ENCODE measurements at regions not wholly inside any gene's neighbourhood (a gene's known extent, or its start where the extent isn't known, plus 50 kb on each side); places are given as distances from the start of the nearest gene placed in this dataset.

DNA sequence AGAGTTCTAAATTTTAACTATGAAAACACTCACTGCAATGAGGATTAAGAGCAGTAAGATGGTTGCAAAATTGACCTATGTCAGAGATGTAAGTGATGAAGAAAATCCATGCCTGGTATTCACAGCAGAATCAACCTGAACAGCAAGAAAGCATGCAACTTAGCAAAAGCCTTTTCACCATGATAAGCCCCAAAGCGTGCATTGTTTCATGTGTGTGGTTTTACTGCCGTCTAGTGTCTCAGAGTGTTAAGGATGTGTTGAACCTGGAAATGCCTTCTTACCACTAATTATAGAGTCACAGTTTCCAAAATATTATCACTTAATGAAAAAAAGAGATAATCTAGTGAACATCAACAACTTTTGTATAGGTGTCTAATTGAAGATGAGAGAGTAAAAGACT, 415.2 kb upstream of the TRPC7 start:
- Histone ChIP-seq H3K27me3 (no peaks in the 10 kb centered on the region), H3K27ac (no peak overlapping the region), H3K36me3 (no peaks in the 10 kb centered on the region), H3K4me3 (no peak overlapping the region), H3K9me3 (peaks cover 0 to 6% (median under 1%) of the 10 kb centered on the region in 4 donors), H3K4me1 (no peaks in the 10 kb centered on the region)
- WGBS, 2 donors, result 42 to 52% methylated on average over 2 of the region's 2 CpGs
- TF ChIP-seq POLR2A (IDR thresholded peaks at IDR 0.05) (no peak), EP300 (IDR thresholded peaks at IDR 0.05) (no peak)
- TF ChIP-seq, protein P1, sequence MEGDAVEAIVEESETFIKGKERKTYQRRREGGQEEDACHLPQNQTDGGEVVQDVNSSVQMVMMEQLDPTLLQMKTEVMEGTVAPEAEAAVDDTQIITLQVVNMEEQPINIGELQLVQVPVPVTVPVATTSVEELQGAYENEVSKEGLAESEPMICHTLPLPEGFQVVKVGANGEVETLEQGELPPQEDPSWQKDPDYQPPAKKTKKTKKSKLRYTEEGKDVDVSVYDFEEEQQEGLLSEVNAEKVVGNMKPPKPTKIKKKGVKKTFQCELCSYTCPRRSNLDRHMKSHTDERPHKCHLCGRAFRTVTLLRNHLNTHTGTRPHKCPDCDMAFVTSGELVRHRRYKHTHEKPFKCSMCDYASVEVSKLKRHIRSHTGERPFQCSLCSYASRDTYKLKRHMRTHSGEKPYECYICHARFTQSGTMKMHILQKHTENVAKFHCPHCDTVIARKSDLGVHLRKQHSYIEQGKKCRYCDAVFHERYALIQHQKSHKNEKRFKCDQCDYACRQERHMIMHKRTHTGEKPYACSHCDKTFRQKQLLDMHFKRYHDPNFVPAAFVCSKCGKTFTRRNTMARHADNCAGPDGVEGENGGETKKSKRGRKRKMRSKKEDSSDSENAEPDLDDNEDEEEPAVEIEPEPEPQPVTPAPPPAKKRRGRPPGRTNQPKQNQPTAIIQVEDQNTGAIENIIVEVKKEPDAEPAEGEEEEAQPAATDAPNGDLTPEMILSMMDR (IDR thresholded peaks at IDR 0.05), result no peak
- DNase-seq (ENCODE audit: low spot score in 2 of 2), result no peak

DNA sequence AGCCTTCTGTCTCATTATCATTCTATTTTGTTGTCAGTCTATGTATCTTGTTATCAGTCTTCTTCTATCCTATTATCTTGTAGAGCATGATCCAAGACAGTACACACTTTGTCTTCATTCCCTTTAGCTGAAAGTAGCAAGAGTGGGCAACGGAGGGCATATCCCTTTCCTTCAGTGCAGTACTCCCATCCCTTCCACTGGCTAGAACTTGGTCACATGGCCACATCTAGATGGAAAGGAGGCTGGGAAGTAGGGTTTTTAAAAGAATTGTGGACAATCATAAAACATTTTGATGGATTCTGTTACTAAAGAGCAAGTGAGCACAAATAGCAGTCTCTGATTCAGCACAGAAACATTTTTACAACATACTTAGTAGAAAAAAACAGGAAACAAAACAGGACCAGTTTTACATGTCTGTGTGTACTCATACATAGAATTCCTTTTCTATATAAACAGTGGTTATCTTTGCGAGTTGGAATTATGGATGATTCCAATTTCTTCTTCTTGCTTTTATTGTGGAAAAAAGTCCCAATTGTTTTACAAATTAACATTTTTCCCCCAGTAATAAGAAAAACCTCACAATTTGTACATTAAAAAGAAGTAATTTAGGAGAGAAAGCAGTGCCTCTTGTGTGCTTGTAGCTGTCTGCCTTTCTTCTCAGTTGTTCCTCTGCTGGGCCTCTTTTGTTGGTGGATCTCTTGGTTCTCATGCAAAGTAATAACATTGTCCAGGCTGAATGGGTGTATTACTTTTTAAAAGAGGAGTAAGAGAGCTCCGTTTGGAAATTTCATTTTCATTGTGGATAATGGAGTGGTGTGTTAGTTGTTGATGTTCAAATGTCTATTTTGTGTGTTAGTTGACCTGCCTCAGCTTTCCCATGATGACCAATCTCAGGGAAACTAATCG, 410.9 kb upstream of the TRPC7 start:
- no peak overlapping the region for H3K4me3 ChIP-seq
- no peak overlapping the region for H3K27ac ChIP-seq
- no peaks in the 10 kb centered on the region for H3K27me3 ChIP-seq
- H3K4me1 ChIP-seq, result no peaks in the 10 kb centered on the region
- WGBS, 2 donors, result 55 to 66% methylated on average over 4 of the region's 4 CpGs
- H3K36me3 ChIP-seq, result no peaks in the 10 kb centered on the region
- peaks cover 0 to 7% (median 2%) of the 10 kb centered on the region in 4 donors for H3K9me3 ChIP-seq
- no peak for TF ChIP-seq POLR2A (IDR thresholded peaks at IDR 0.05)
- TF ChIP-seq EP300 (IDR thresholded peaks at IDR 0.05), result no peak
- TF ChIP-seq, protein P1 (IDR thresholded peaks at IDR 0.05), result no peak
- DNase-seq (ENCODE audit: low spot score in 2 of 2), result no peak

DNA sequence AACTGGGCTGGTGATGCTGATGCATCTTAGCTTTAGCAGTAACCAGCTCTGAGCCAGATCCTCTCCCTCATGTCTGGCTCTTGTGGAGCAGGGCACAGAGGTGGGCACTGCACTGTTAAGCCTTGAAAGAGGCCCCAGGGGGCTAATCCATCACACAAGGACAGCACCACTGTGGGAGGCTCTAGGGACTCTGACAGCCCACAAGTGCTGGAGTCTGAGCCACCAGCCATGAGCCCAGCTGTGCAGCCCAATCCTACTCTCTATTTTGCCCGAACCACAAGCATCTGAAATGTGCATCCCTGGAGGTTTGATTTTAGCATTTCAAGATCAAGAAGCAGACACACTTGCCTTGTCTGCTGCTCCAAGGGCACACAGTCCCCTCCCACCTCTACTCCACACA, 407.1 kb upstream of the TRPC7 start:
- WGBS, 2 donors, result 33 to 53% methylated on average over 1 of the region's 1 CpG
- Histone ChIP-seq H3K27ac (no peak overlapping the region), H3K36me3 (no peaks in the 10 kb centered on the region), H3K4me1 (no peaks in the 10 kb centered on the region), H3K4me3 (no peak overlapping the region), H3K27me3 (no peaks in the 10 kb centered on the region), H3K9me3 (peaks cover 0 to 7% (median 2%) of the 10 kb centered on the region in 4 donors)
- TF ChIP-seq, protein P1 (IDR thresholded peaks at IDR 0.05), result no peak
- TF ChIP-seq POLR2A (IDR thresholded peaks at IDR 0.05) (no peak), EP300 (IDR thresholded peaks at IDR 0.05) (no peak)
- no peak for DNase-seq (ENCODE audit: low spot score in 2 of 2)

DNA sequence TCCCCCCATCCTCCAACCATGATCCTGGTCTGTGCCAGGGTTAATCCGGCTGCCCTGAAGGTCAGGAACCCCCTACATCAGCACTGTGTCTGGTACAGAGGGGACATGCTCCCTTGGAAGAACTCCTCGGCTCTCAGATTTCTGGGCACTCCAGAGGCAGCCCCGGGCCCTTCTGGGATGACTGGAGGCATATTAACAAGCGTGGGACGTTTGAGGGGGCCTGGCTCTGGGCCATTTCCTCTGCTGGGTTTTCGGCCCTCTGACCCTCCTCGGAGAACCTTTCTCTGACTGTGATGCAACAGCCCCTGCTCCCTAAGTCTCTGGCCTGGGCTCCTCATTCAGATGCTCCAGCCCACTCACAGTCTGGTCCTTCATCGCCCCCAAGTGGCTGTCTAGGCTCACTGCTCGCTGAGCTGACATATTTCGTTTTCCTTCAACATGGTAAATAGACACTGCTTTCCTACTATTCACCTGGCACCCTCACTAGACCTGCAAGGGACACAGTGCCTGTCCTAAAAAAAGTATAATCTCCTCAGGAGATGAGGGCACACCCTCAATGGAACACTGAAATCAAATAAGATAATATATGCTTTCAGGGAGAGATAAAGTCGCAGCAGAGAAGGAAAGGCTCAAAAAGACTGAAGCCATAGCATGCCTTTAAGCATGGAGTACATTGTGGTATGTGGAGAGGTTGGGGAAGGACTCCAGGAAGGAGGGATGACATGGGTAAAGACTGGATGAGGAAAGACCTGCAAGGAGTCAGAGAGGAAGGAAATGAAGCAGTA, 404.7 kb upstream of the TRPC7 start:
- WGBS, 2 donors, result 25 to 28% methylated on average over 11 of the region's 11 CpGs
- H3K4me3 ChIP-seq, result no peak overlapping the region
- no peak for TF ChIP-seq POLR2A (IDR thresholded peaks at IDR 0.05)
- TF ChIP-seq, protein P1 (IDR thresholded peaks at IDR 0.05), result peak; percentile 41 to 69 (median 56)
- TF ChIP-seq EP300 (IDR thresholded peaks at IDR 0.05), result no peak
- H3K9me3 ChIP-seq, result no peaks in the 10 kb centered on the region
- no peak overlapping the region for H3K27ac ChIP-seq
- no peaks in the 10 kb centered on the region for H3K36me3 ChIP-seq
- DNase-seq (ENCODE audit: low spot score in 2 of 2), result peak; percentile 40 to 70
- no peaks in the 10 kb centered on the region for H3K4me1 ChIP-seq
- no peaks in the 10 kb centered on the region for H3K27me3 ChIP-seq

DNA sequence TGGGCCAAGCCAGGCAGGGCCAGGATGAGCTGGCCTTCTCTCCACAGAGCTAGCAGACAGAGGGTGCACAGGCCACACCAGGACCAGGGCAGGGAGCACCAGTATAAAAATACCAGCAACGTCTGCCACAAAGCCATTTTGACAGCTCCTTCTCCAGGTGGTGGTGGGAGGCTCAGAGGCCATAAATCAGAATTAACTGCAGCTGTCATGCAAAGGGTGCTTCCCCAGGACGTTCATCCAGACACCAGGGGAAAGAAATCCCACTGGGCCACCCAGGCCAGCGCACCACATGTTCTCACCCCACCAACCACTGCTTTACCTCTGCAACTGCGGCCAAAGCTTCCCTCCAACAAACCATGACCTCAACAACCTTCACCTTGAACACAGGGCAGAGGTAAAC, 403.7 kb upstream of the TRPC7 start:
- 72 to 75% methylated on average over 4 of the region's 4 CpGs for WGBS, 2 donors
- Histone ChIP-seq H3K36me3 (no peaks in the 10 kb centered on the region), H3K27ac (no peak overlapping the region), H3K9me3 (no peaks in the 10 kb centered on the region), H3K4me3 (no peak overlapping the region), H3K27me3 (no peaks in the 10 kb centered on the region), H3K4me1 (no peaks in the 10 kb centered on the region)
- TF ChIP-seq EP300 (IDR thresholded peaks at IDR 0.05) (no peak), POLR2A (IDR thresholded peaks at IDR 0.05) (no peak)
- TF ChIP-seq, protein P1 (IDR thresholded peaks at IDR 0.05), result no peak
- DNase-seq (ENCODE audit: low spot score in 2 of 2), result no peak

Data from tibial nerve (tissue), 4 donors.